GM23338 (cell line): ENCODE measurements at regions not wholly inside any gene's neighbourhood (a gene's known extent, or its start where the extent isn't known, plus 50 kb on each side); places are given as distances from the start of the nearest gene placed in this dataset.

Source experiments
- ATAC-seq: fragments of 200-7000 bp; cut with Tn5 transposase; 3 replicates; pipeline ENCODE4 v1.9.1; 2020
- DNase-seq: peaks from one replicate; pipeline ENCODE4 v3.0.0-alpha.2; 2015; ENCODE audit warnings: low spot score
- H2AFZ ChIP-seq: fragments of 200-600 bp; sonication (generic); 2 replicates; pipeline ENCODE4 v1.8.0; 2016; ENCODE audit warnings: antibody characterized with exemption, mild to moderate bottlenecking, moderate library complexity
- H3F3A ChIP-seq: fragments of 200-600 bp; sonication (generic); replicated peaks from 2 replicates; pipeline ENCODE4 v1.8.0; 2017; ENCODE audit warnings: antibody characterized with exemption, mixed run types, low read depth
- H3K27ac ChIP-seq: fragments of 200-600 bp; sonication (generic); 2 replicates; pipeline ENCODE4 v1.6.1; 2016; ENCODE audit warnings: low read depth
- H3K27me3 ChIP-seq: fragments of 200-600 bp; sonication (generic); 2 replicates; pipeline ENCODE4 v1.8.0; 2016; ENCODE audit warnings: mild to moderate bottlenecking, mixed run types, moderate library complexity; ENCODE audit not compliant: insufficient read depth
- H3K36me3 ChIP-seq: fragments of 200-600 bp; sonication (generic); 2 replicates; pipeline ENCODE4 v1.8.0; 2016; ENCODE audit warnings: mild to moderate bottlenecking; ENCODE audit not compliant: insufficient read depth
- H3K4me1 ChIP-seq: fragments of 200-600 bp; sonication (generic); 2 replicates; pipeline ENCODE4 v1.8.0; 2016; ENCODE audit warnings: mild to moderate bottlenecking, moderate library complexity; ENCODE audit not compliant: insufficient read depth
- H3K4me2 ChIP-seq: fragments of 200-600 bp; sonication (generic); 2 replicates; pipeline ENCODE4 v1.7.1; 2017; ENCODE audit warnings: mixed run types
- H3K4me3 ChIP-seq: fragments of 200-600 bp; sonication (generic); 2 replicates; pipeline ENCODE4 v1.6.1; 2016; ENCODE audit warnings: mixed run types
- H3K79me2 ChIP-seq: fragments of 200-600 bp; sonication (generic); replicated peaks from 2 replicates; pipeline ENCODE4 v1.8.0; 2017; ENCODE audit warnings: mild to moderate bottlenecking; ENCODE audit not compliant: insufficient read depth
- H3K9me2 ChIP-seq: fragments of 200-600 bp; sonication (generic); 2 replicates; pipeline ENCODE4 v1.8.0; 2017; ENCODE audit not compliant: insufficient read depth
- H4K20me1 ChIP-seq: fragments of 200-600 bp; sonication (generic); replicated peaks from 2 replicates; pipeline ENCODE4 v1.8.0; 2017; ENCODE audit warnings: mild to moderate bottlenecking; ENCODE audit not compliant: insufficient read depth
- H3K27ac Mint-ChIP-seq: 2 replicates; pipeline ENCODE4 v1.8.0; 2020; ENCODE audit warnings: inconsistent platforms, mild to moderate bottlenecking, moderate library complexity, mixed read lengths
- H3K27me3 Mint-ChIP-seq: 3 replicates; pipeline ENCODE4 v1.8.0; 2022; ENCODE audit warnings: low read depth, mild to moderate bottlenecking, moderate library complexity, mixed read lengths, inconsistent platforms; ENCODE audit not compliant: insufficient read depth, poor library complexity
- H3K36me3 Mint-ChIP-seq: 3 replicates; pipeline ENCODE4 v1.8.0; 2021; ENCODE audit warnings: low read depth, mild to moderate bottlenecking, inconsistent platforms, moderate library complexity, mixed read lengths
- H3K4me1 Mint-ChIP-seq: 3 replicates; pipeline ENCODE4 v1.8.0; 2020; ENCODE audit warnings: mild to moderate bottlenecking, inconsistent platforms, mixed read lengths
- H3K4me3 Mint-ChIP-seq: 3 replicates; pipeline ENCODE4 v1.8.0; 2021; ENCODE audit warnings: moderate library complexity, mild to moderate bottlenecking, inconsistent platforms, mixed read lengths
- H3K9me3 Mint-ChIP-seq: 3 replicates; pipeline ENCODE4 v1.8.0; 2020; ENCODE audit warnings: moderate library complexity, mild to moderate bottlenecking, inconsistent platforms, mixed read lengths
- CREB1 ChIP-seq: fragments of 250-450 bp; sonication (Bioruptor Pico); IDR thresholded peaks from 2 replicates; pipeline ENCODE4 v1.5.0; 2020; ENCODE audit warnings: low read depth, mild to moderate bottlenecking, moderate library complexity
- CTCF ChIP-seq, 2 experiments: fragments of 200-600 bp in 1 of 2; sonication (generic) in 1 of 2; conservative IDR thresholded peaks; 2 replicates each; pipeline versions ENCODE4 v1.5.1 to v1.6.1; 2016 to 2017; ENCODE audit warnings: antibody characterized with exemption in 2 of 2, low read depth in 2 of 2, mild to moderate bottlenecking in 2 of 2, moderate library complexity in 1 of 2
- EZH2 ChIP-seq: fragments of 200-600 bp; sonication (generic); IDR thresholded peaks from one replicate; pipeline ENCODE4 v1.8.0; 2017; ENCODE audit warnings: antibody characterized with exemption, mild to moderate bottlenecking, low read depth; ENCODE audit not compliant: unreplicated experiment
- NANOG ChIP-seq: IDR thresholded peaks from 2 replicates; pipeline ENCODE4 v1.6.1; 2016; ENCODE audit warnings: antibody characterized with exemption, borderline replicate concordance
- POLR2AphosphoS5 ChIP-seq: IDR thresholded peaks from 2 replicates; pipeline ENCODE4 v1.6.1; 2016; ENCODE audit warnings: antibody characterized with exemption, low read depth
- STAT1 ChIP-seq: IDR thresholded peaks from one replicate; pipeline ENCODE4 v1.6.1; 2016; ENCODE audit warnings: antibody characterized with exemption; ENCODE audit not compliant: unreplicated experiment
- ZNF114 ChIP-seq: fragments of 250-450 bp; sonication (Bioruptor Pico); IDR thresholded peaks from 2 replicates; pipeline ENCODE4 v1.5.0; 2020; ENCODE audit warnings: mild to moderate bottlenecking, moderate library complexity
- ZNF462 ChIP-seq: fragments of 250-450 bp; sonication (Bioruptor Pico); IDR thresholded peaks from 2 replicates; pipeline ENCODE4 v1.5.0; 2020; ENCODE audit warnings: mild to moderate bottlenecking, moderate library complexity

- TF ChIP-seq ZNF462 (CRISPR knock-in tag) (no peak), NANOG (no peak), ZNF114 (CRISPR knock-in tag) (no peak)
These were observed 367.5 kb upstream of the PTGER4 start (continued) for GRCh38 chr5:40312205-40312604.

- no peak overlapping the region for H3K4me3 Mint-ChIP-seq
- Histone ChIP-seq H3K27ac (no peak overlapping the region), H3K4me1 (peaks cover 11% of the 10 kb centered on the region), H3K4me2 (no peak overlapping the region), H3K36me3 (no peaks in the 10 kb centered on the region), H4K20me1 (no peaks in the 10 kb centered on the region), H3K9me2 (0 out of 2 replicates have a peak, but pooled peaks cover 6% of the 10 kb centered on the region), H3K4me3 (no peak overlapping the region), H2AFZ (no peak overlapping the region), H3F3A (no peaks in the 10 kb centered on the region), H3K27me3 (no peaks in the 10 kb centered on the region), H3K79me2 (no peaks in the 10 kb centered on the region)
- H3K9me3 Mint-ChIP-seq, result no peaks in the 10 kb centered on the region; the same call in 2 of the 3 replicates
- H3K36me3 Mint-ChIP-seq, result no peaks in the 10 kb centered on the region
- ATAC-seq (no peak), DNase-seq (no peak)
- no peaks in the 10 kb centered on the region for H3K27me3 Mint-ChIP-seq
- H3K27ac Mint-ChIP-seq, result no peak overlapping the region
- H3K4me1 Mint-ChIP-seq, result peaks cover 16% of the 10 kb centered on the region
- TF ChIP-seq STAT1 (no peak), ZNF462 (CRISPR knock-in tag) (no peak), EZH2 (no peak), CREB1 (CRISPR knock-in tag) (no peak), CTCF (conservative IDR thresholded peaks at IDR 0.05; ENCODE audit: low read depth in 2 of 2) (no peak), ZNF114 (CRISPR knock-in tag) (no peak), POLR2AphosphoS5 (no peak)
These were observed 369.9 kb upstream of the PTGER4 start for GRCh38 chr5:40309851-40310250.
